ENCODE measurements at regions not wholly inside any gene's neighbourhood (a gene's known extent, or its start where the extent isn't known, plus 50 kb on each side); places are given as distances from the start of the nearest gene placed in this dataset.
"Not testable (repeated sequence)": the region's sequence is repeated elsewhere in the genome, so short reads cannot be mapped to it uniquely, and the experiment has no call there.

- POLR2A ChIA-PET; H3K36me3 Mint-ChIP-seq; H3K4me1 ChIP-seq (ENCODE audit: insufficient read depth, low read length); H3K27ac ChIP-seq (ENCODE audit: low read depth, low read length); H3K27me3 ChIP-seq (ENCODE audit: insufficient read depth, low read length, poor library complexity, severe bottlenecking); CTCF ChIA-PET; DNase-seq; H3K4me3 Mint-ChIP-seq; H3K4me1 Mint-ChIP-seq; H3K9me3 Mint-ChIP-seq; H3K9me3 ChIP-seq (ENCODE audit: low read length); H3K4me3 ChIP-seq (ENCODE audit: low read length); H3K27me3 Mint-ChIP-seq; H3K36me3 ChIP-seq (ENCODE audit: insufficient read depth, low read length): not testable (repeated sequence)
- peak overlapping the region in 1 of 8 donors; percentile 16 for H3K27ac Mint-ChIP-seq
These were observed 318.6 kb upstream of the KAZN start for GRCh38 chr1:14279891-14280290.

GRCh38 chr1:14280909-14281308 lies 317.6 kb upstream of the KAZN start:
- no peak for DNase-seq
- H3K27ac ChIP-seq (ENCODE audit: low read depth, low read length), result no peak overlapping the region
- Mint-ChIP-seq H3K4me3 (no peak overlapping the region), H3K9me3 (no peaks in the 10 kb centered on the region), H3K27ac (no peak overlapping the region), H3K27me3 (peaks cover 2 to 4% of the 10 kb centered on the region in 2 donors), H3K4me1 (no peaks in the 10 kb centered on the region), H3K36me3 (no peaks in the 10 kb centered on the region)
- no peaks in the 10 kb centered on the region for H3K36me3 ChIP-seq (ENCODE audit: insufficient read depth, low read length)
- ChIA-PET CTCF (no interaction called here), POLR2A (no interaction called here)
- H3K4me3 ChIP-seq (ENCODE audit: low read length), result no peak overlapping the region
- no peaks in the 10 kb centered on the region for H3K27me3 ChIP-seq (ENCODE audit: insufficient read depth, low read length, poor library complexity, severe bottlenecking)
- H3K9me3 ChIP-seq (ENCODE audit: low read length), result no peaks in the 10 kb centered on the region
- H3K4me1 ChIP-seq (ENCODE audit: insufficient read depth, low read length), result no peaks in the 10 kb centered on the region

GRCh38 chr1:14281412-14281811 lies 317.1 kb upstream of the KAZN start:
- Mint-ChIP-seq H3K36me3 (no peaks in the 10 kb centered on the region), H3K4me1 (no peaks in the 10 kb centered on the region), H3K9me3 (no peaks in the 10 kb centered on the region), H3K27ac (no peak overlapping the region), H3K4me3 (no peak overlapping the region), H3K27me3 (peaks cover 2 to 4% of the 10 kb centered on the region in 2 donors)
- CTCF ChIA-PET, result no interaction called here
- Histone ChIP-seq H3K27me3 (ENCODE audit: insufficient read depth, low read length, poor library complexity, severe bottlenecking) (no peaks in the 10 kb centered on the region), H3K36me3 (ENCODE audit: insufficient read depth, low read length) (no peaks in the 10 kb centered on the region), H3K9me3 (ENCODE audit: low read length) (no peaks in the 10 kb centered on the region), H3K4me3 (ENCODE audit: low read length) (no peak overlapping the region), H3K4me1 (ENCODE audit: insufficient read depth, low read length) (no peaks in the 10 kb centered on the region), H3K27ac (ENCODE audit: low read depth, low read length) (no peak overlapping the region)
- POLR2A ChIA-PET, result no interaction called here
- DNase-seq, result no peak

GRCh38 chr1:14282707-14283106 lies 315.8 kb upstream of the KAZN start:
- H3K4me1 Mint-ChIP-seq, result no peaks in the 10 kb centered on the region
- Histone ChIP-seq H3K36me3 (ENCODE audit: insufficient read depth, low read length) (no peaks in the 10 kb centered on the region), H3K27ac (ENCODE audit: low read depth, low read length) (no peak overlapping the region), H3K27me3 (ENCODE audit: insufficient read depth, low read length, poor library complexity, severe bottlenecking) (no peaks in the 10 kb centered on the region), H3K4me3 (ENCODE audit: low read length) (no peak overlapping the region), H3K9me3 (ENCODE audit: low read length) (no peaks in the 10 kb centered on the region), H3K4me1 (ENCODE audit: insufficient read depth, low read length) (no peaks in the 10 kb centered on the region)
- H3K9me3 Mint-ChIP-seq, result no peaks in the 10 kb centered on the region
- CTCF ChIA-PET, result no interaction called here
- POLR2A ChIA-PET, result no interaction called here
- H3K27me3 Mint-ChIP-seq, result peaks cover 0 to 4% of the 10 kb centered on the region in 2 donors
- no peaks in the 10 kb centered on the region for H3K36me3 Mint-ChIP-seq
- H3K4me3 Mint-ChIP-seq, result no peak overlapping the region
- no peak for DNase-seq
- H3K27ac Mint-ChIP-seq, result no peak overlapping the region

GRCh38 chr1:14285238-14285637 lies 313.2 kb upstream of the KAZN start:
- Mint-ChIP-seq H3K27ac (no peak overlapping the region), H3K9me3 (peaks cover 0 to 4% (median 0%) of the 10 kb centered on the region in 5 donors), H3K27me3 (peaks cover 4 to 9% of the 10 kb centered on the region in 2 donors), H3K4me3 (no peak overlapping the region), H3K36me3 (no peaks in the 10 kb centered on the region), H3K4me1 (no peaks in the 10 kb centered on the region)
- Histone ChIP-seq H3K4me3 (ENCODE audit: low read length) (no peak overlapping the region), H3K9me3 (ENCODE audit: low read length) (no peaks in the 10 kb centered on the region), H3K4me1 (ENCODE audit: insufficient read depth, low read length) (no peaks in the 10 kb centered on the region), H3K27ac (ENCODE audit: low read depth, low read length) (no peak overlapping the region), H3K27me3 (ENCODE audit: insufficient read depth, low read length, poor library complexity, severe bottlenecking) (no peaks in the 10 kb centered on the region), H3K36me3 (ENCODE audit: insufficient read depth, low read length) (no peaks in the 10 kb centered on the region)
- ChIA-PET CTCF (no interaction called here), POLR2A (no interaction called here)
- DNase-seq, result no peak

GRCh38 chr1:14291182-14291581 lies 307.3 kb upstream of the KAZN start:
- H3K4me1 ChIP-seq (ENCODE audit: insufficient read depth, low read length); DNase-seq; CTCF ChIA-PET; H3K9me3 ChIP-seq (ENCODE audit: low read length); H3K27ac ChIP-seq (ENCODE audit: low read depth, low read length); H3K27me3 ChIP-seq (ENCODE audit: insufficient read depth, low read length, poor library complexity, severe bottlenecking); POLR2A ChIA-PET; H3K9me3 Mint-ChIP-seq; H3K27ac Mint-ChIP-seq; H3K4me3 Mint-ChIP-seq; H3K4me1 Mint-ChIP-seq; H3K4me3 ChIP-seq (ENCODE audit: low read length); H3K36me3 ChIP-seq (ENCODE audit: insufficient read depth, low read length); H3K36me3 Mint-ChIP-seq: not testable (repeated sequence)
- H3K27me3 Mint-ChIP-seq, result peaks cover 7 to 23% of the 10 kb centered on the region in 2 donors

GRCh38 chr1:14292520-14292919 lies 306.0 kb upstream of the KAZN start:
- DNase-seq, result no peak
- H3K27me3 ChIP-seq (ENCODE audit: insufficient read depth, low read length, poor library complexity, severe bottlenecking), result no peaks in the 10 kb centered on the region
- no peak overlapping the region for H3K27ac ChIP-seq (ENCODE audit: low read depth, low read length)
- Mint-ChIP-seq H3K27me3 (peaks cover 5 to 23% of the 10 kb centered on the region in 2 donors), H3K4me1 (no peaks in the 10 kb centered on the region), H3K4me3 (no peak overlapping the region), H3K27ac (no peak overlapping the region), H3K36me3 (peaks cover 0 to 2% (median 0%) of the 10 kb centered on the region in 3 donors), H3K9me3 (peaks cover 0 to 4% (median 0%) of the 10 kb centered on the region in 5 donors)
- ChIA-PET CTCF (no interaction called here), POLR2A (no interaction called here)
- no peaks in the 10 kb centered on the region for H3K9me3 ChIP-seq (ENCODE audit: low read length)
- no peaks in the 10 kb centered on the region for H3K36me3 ChIP-seq (ENCODE audit: insufficient read depth, low read length)
- H3K4me1 ChIP-seq (ENCODE audit: insufficient read depth, low read length), result no peaks in the 10 kb centered on the region
- no peak overlapping the region for H3K4me3 ChIP-seq (ENCODE audit: low read length)

- H3K27ac Mint-ChIP-seq, result no peak overlapping the region
- POLR2A ChIA-PET, result no interaction called here
- peaks cover 0 to 4% (median 0%) of the 10 kb centered on the region in 5 donors for H3K9me3 Mint-ChIP-seq
These were observed 304.5 kb upstream of the KAZN start for GRCh38 chr1:14294006-14294405.

GRCh38 chr1:14294860-14295536 lies 303.5 kb upstream of the KAZN start:
- Histone ChIP-seq H3K4me1 (ENCODE audit: insufficient read depth, low read length) (no peaks in the 10 kb centered on the region), H3K4me3 (ENCODE audit: low read length) (no peak overlapping the region), H3K9me3 (ENCODE audit: low read length) (no peaks in the 10 kb centered on the region), H3K27me3 (ENCODE audit: insufficient read depth, low read length, poor library complexity, severe bottlenecking) (no peaks in the 10 kb centered on the region), H3K36me3 (ENCODE audit: insufficient read depth, low read length) (no peaks in the 10 kb centered on the region), H3K27ac (ENCODE audit: low read depth, low read length) (no peak overlapping the region)
- DNase-seq, result no peak
- ChIA-PET POLR2A (no interaction called here), CTCF (no interaction called here)
- H3K27me3 Mint-ChIP-seq, result peaks cover 0 to 23% of the 10 kb centered on the region in 2 donors
- H3K9me3 Mint-ChIP-seq, result peaks cover 0 to 4% (median 0%) of the 10 kb centered on the region in 5 donors
- peaks cover 0 to 2% (median 0%) of the 10 kb centered on the region in 3 donors for H3K36me3 Mint-ChIP-seq
- H3K27ac Mint-ChIP-seq, result no peak overlapping the region
- no peak overlapping the region for H3K4me3 Mint-ChIP-seq
- H3K4me1 Mint-ChIP-seq, result no peaks in the 10 kb centered on the region

More at GRCh38 chr1:14294006-14294405, 304.5 kb upstream of the KAZN start:
- Histone ChIP-seq H3K9me3 (ENCODE audit: low read length) (no peaks in the 10 kb centered on the region), H3K27ac (ENCODE audit: low read depth, low read length) (no peak overlapping the region), H3K36me3 (ENCODE audit: insufficient read depth, low read length) (no peaks in the 10 kb centered on the region), H3K4me3 (ENCODE audit: low read length) (no peak overlapping the region), H3K4me1 (ENCODE audit: insufficient read depth, low read length) (no peaks in the 10 kb centered on the region), H3K27me3 (ENCODE audit: insufficient read depth, low read length, poor library complexity, severe bottlenecking) (no peaks in the 10 kb centered on the region)
- Mint-ChIP-seq H3K4me3 (no peak overlapping the region), H3K36me3 (peaks cover 0 to 2% (median 0%) of the 10 kb centered on the region in 3 donors), H3K4me1 (no peaks in the 10 kb centered on the region), H3K27me3 (peaks cover 5 to 25% of the 10 kb centered on the region in 2 donors)
- CTCF ChIA-PET, result no interaction called here
- no peak for DNase-seq
